Esophagus squamous epithelium (tissue), 5 donors: ENCODE measurements at regions not wholly inside any gene's neighbourhood (a gene's known extent, or its start where the extent isn't known, plus 50 kb on each side); places are given as distances from the start of the nearest gene placed in this dataset.

Experiments
- DNase-seq: peaks from one replicate; lab custom pipeline; 2025; lab: John Stamatoyannopoulos, UW
- H3K27ac ChIP-seq, 4 donors: fragments of 200-600 bp; sonication (generic); one replicate each; pipeline ENCODE4 v1.5.1; 2016 to 2019; ENCODE audit warnings: mild to moderate bottlenecking in 1 of 4
- H3K27me3 ChIP-seq, 4 donors: fragments of 200-600 bp; sonication (generic); 1 replicate in 3 of 4; 2 replicates in 1 of 4; pipeline versions ENCODE4 v1.5.1 to v1.6.0; 2017 to 2021; ENCODE audit warnings: antibody characterized with exemption in 1 of 4
- H3K36me3 ChIP-seq, 3 donors: fragments of 200-600 bp; sonication (generic); one replicate each; pipeline ENCODE4 v1.5.1; 2016 to 2019
- H3K4me1 ChIP-seq, 3 donors: fragments of 200-600 bp; sonication (generic); one replicate each; pipeline ENCODE4 v1.5.1; 2017 to 2019
- H3K4me3 ChIP-seq, 4 donors: fragments of 200-600 bp; sonication (generic); 1 replicate in 3 of 4; 2 replicates in 1 of 4; pipeline ENCODE4 v1.5.1; 2016 to 2019; ENCODE audit warnings: mild to moderate bottlenecking in 2 of 4, moderate library complexity in 1 of 4
- H3K9me3 ChIP-seq, 3 donors: fragments of 200-600 bp; sonication (generic); one replicate each; pipeline ENCODE4 v1.5.1; 2016 to 2019
- CTCF ChIP-seq, 6 experiments: fragments of 450-650 bp in 4 of 6; fragments of 200-600 bp in 2 of 6; sonication (generic) in 2 of 6; IDR thresholded peaks; one replicate each; pipeline ENCODE4 v1.5.1; 2016 to 2019; ENCODE audit warnings: antibody characterized with exemption in 6 of 6, mild to moderate bottlenecking in 4 of 6, moderate library complexity in 4 of 6
- POLR2A ChIP-seq, 4 donors: fragments of 450-650 bp; IDR thresholded peaks; one replicate each; pipeline ENCODE4 v1.6.1; 2017; ENCODE audit warnings: antibody characterized with exemption in 4 of 4, mild to moderate bottlenecking in 4 of 4, moderate library complexity in 3 of 4
- WGBS, 2 donors: methylation state at CpG; one replicate each; pipeline ENCODE4 v1.1.5; 2018; 5-methylcytosine and 5-hydroxymethylcytosine counted together
- intact Hi-C: fragments of 100-400 bp; cut with DNase I; formaldehyde crosslinking; loops from one replicate; pipeline ENCODE4 v1.15.0; 2022
- donor health status: DM: yes; HTN: yes; CAD: no.

GRCh38 chr11:70547821-70548670 lies 149.7 kb downstream of the CTTN start:
- H3K4me1 ChIP-seq: no peaks in the 10 kb centered on the region
- no peaks in the 10 kb centered on the region for H3K9me3 ChIP-seq
- WGBS, 2 donors: 32 to 70% methylated on average over 4 to 12 of the region's 22 CpGs
- no peak for DNase-seq
- no peak overlapping the region for H3K4me3 ChIP-seq
- peaks cover 0 to 6% (median 0%) of the 10 kb centered on the region in 4 donors for H3K27me3 ChIP-seq
- H3K27ac ChIP-seq: no peak overlapping the region
- intact Hi-C loops: no loop called here
- TF ChIP-seq POLR2A (IDR thresholded peaks at IDR 0.05) (no peak), CTCF (IDR thresholded peaks at IDR 0.05) (no peak)
- no peaks in the 10 kb centered on the region for H3K36me3 ChIP-seq

DNA sequence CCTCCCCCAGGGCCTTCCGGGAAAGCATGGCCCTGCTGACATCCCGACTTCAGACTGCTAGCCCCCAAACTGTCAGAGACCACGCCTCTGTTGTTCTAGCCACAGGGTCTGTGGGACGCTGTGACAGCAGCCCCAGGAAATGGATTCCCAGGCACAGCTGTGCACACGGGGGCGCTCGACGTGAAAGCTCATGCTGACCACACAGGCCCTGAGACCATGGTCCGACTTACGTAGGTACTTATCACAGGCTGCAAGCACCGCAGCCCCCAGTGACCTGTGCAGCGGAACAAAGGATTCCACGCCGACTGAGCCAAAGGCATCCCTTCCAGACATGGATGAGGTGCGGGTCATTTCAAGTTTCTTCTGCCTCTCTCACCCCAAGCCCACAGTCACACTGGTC lies 150.6 kb downstream of the CTTN start:
- no peak for DNase-seq
- intact Hi-C loops: no loop called here

DNA sequence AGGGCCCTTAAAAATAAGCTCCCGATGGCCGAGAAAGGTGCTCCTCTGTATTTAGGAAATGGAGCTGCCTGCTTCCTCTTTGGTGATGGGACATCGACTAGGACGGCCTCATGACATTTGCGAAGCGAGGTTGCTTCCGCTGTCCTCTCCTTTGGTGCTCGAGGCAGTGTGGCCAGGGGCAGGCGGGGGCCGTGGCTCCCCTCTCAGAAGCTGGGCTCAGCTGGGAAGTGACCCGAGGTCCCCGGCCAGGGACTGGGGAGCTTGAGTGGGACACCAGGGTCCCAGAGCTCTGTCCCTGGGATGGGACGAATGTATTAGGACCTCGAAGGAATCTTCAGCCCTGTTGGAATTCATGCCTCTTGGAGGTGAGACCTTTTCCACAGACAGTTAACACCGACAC lies 151.1 kb downstream of the CTTN start:
- TF ChIP-seq CTCF (IDR thresholded peaks at IDR 0.05) (no peak), POLR2A (IDR thresholded peaks at IDR 0.05) (no peak)
- WGBS, 2 donors: 50% methylated on average over 2 of the region's 15 CpGs; no CpG with 5 or more reads in 1 of the 2 donors
- DNase-seq: no peak
- no peaks in the 10 kb centered on the region for H3K4me1 ChIP-seq
- no peak overlapping the region for H3K4me3 ChIP-seq
- H3K36me3 ChIP-seq: no peaks in the 10 kb centered on the region
- H3K9me3 ChIP-seq: no peaks in the 10 kb centered on the region
- intact Hi-C loops: no loop called here
- peaks cover 0 to 6% (median 0%) of the 10 kb centered on the region in 4 donors for H3K27me3 ChIP-seq
- H3K27ac ChIP-seq: no peak overlapping the region

More for the DNA sequence above, 150.6 kb downstream of the CTTN start:
- H3K27ac ChIP-seq: no peak overlapping the region
- peaks cover 0 to 6% (median 0%) of the 10 kb centered on the region in 4 donors for H3K27me3 ChIP-seq
- no peaks in the 10 kb centered on the region for H3K36me3 ChIP-seq
- WGBS, 2 donors: 85 to 91% methylated on average over 9 to 12 of the region's 15 CpGs
- no peaks in the 10 kb centered on the region for H3K9me3 ChIP-seq
- TF ChIP-seq POLR2A (IDR thresholded peaks at IDR 0.05) (no peak), CTCF (IDR thresholded peaks at IDR 0.05) (no peak)
- no peaks in the 10 kb centered on the region for H3K4me1 ChIP-seq
- no peak overlapping the region for H3K4me3 ChIP-seq

GRCh38 chr11:70549796-70550195 lies 151.5 kb downstream of the CTTN start:
- intact Hi-C loops: no loop called here
- Histone ChIP-seq H3K4me1 (no peaks in the 10 kb centered on the region), H3K36me3 (no peaks in the 10 kb centered on the region), H3K9me3 (no peaks in the 10 kb centered on the region), H3K27ac (no peak overlapping the region), H3K4me3 (no peak overlapping the region), H3K27me3 (peaks cover 0 to 6% (median 0%) of the 10 kb centered on the region in 4 donors)
- 90 to 91% methylated on average over 6 of the region's 11 CpGs for whole genome bisulfite sequencing, 2 donors
- TF ChIP-seq CTCF (IDR thresholded peaks at IDR 0.05) (no peak), POLR2A (IDR thresholded peaks at IDR 0.05) (no peak)
- no peak for DNase-seq

DNA sequence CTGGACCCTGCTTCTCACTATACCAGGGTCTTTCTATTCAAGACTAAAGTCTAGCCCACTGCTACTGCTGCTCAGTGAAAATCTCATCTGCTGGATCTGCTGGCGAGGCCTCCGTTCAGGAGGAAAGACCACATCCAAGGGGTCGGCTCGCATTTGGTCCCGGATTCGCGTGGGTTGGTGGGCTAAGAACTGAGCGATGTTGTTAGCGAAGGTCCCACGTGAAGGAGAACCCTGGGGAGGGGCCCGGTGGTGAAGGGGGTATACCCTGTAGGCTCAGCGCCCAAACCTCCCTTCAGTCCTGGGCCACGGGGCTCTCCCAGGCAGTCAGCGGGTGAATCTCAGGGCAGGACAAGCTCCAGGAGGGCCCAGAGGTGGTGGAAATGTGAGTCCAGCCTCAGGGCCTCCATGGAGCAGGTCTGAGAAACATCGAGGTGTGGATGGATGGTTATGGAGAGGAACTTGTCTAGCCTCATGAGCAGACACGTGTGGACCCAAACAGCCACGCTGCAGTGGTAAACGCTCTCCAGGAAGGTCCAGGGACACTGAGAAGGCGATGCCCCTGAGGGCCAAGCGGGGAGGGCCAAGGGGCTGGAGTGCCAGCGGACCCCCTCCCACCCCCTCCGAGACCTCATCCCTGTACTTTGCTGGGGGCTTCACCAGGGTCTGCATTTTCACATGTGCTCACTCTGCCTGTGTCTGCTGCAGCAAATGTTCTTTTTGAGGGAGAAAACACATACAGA lies 152.3 kb downstream of the CTTN start:
- Histone ChIP-seq H3K4me3 (no peak overlapping the region), H3K36me3 (no peaks in the 10 kb centered on the region), H3K27ac (no peak overlapping the region), H3K4me1 (no peaks in the 10 kb centered on the region), H3K9me3 (no peaks in the 10 kb centered on the region), H3K27me3 (peaks cover 0 to 6% (median 0%) of the 10 kb centered on the region in 4 donors)
- DNase-seq: no peak
- WGBS, 2 donors: 80 to 84% methylated on average over 2 to 20 of the region's 22 CpGs
- intact Hi-C loops: no loop called here
- TF ChIP-seq POLR2A (IDR thresholded peaks at IDR 0.05): no peak
